ENCODE measurements at regions not wholly inside any gene's neighbourhood (a gene's known extent, or its start where the extent isn't known, plus 50 kb on each side); places are given as distances from the start of the nearest gene placed in this dataset.

DNA sequence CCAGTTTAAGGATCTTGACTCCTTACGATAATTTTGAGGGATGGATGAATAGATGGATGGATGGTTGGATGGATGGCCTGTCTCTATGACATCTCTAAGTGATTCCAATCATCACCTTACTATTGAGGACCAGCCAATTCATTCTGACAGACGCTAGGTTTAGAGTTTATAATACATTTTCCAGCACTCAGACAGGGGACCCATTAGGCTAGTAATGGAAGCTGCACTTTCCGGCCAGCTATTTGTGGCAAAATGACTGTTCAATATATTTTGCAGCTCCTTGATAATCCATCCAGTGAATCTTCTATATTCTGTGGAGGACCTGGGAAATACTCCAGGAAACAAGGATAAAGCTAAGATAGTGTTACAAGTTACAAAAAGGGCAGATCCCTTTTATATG lies 262.9 kb downstream of the TDRD15 start:
- CTCF ChIA-PET: no interaction called here
- TF ChIP-seq POLR2AphosphoS5 (IDR thresholded peaks at IDR 0.05; ENCODE audit: low read depth, low read length): no peak
- H3K9me3 ChIP-seq (ENCODE audit: control insufficient read depth, insufficient read depth, low read depth, low read length): no peaks in the 10 kb centered on the region
- H3K4me1 ChIP-seq (ENCODE audit: control insufficient read depth, insufficient read depth, low read length): no peaks in the 10 kb centered on the region
- no TSS peak for BruUV-seq (replicated peaks)
- no peaks in the 10 kb centered on the region for H3K27me3 ChIP-seq (ENCODE audit: control insufficient read depth, insufficient read depth, low read length)
- POLR2A ChIA-PET: no interaction called here
- ATAC-seq: no peak
- in situ Hi-C loops (cut with HindIII; ENCODE audit: low pct_unique_long_range_greater_than_20kb, low sequenced_read_pairs): no loop called here
- intact Hi-C loops (cut with micrococcal nuclease; ENCODE audit: unreplicated experiment): no loop called here
- no peak overlapping the region for H3K4me3 ChIP-seq (ENCODE audit: low read depth in 2 of 2, low read length in 2 of 2)
- H3K36me3 ChIP-seq (ENCODE audit: control insufficient read depth, insufficient read depth, low read length): no peaks in the 10 kb centered on the region
- DNase-seq (ENCODE audit: low read depth, low spot score): no peak
- no peak overlapping the region for H3K27ac ChIP-seq (ENCODE audit: low read length)

DNA sequence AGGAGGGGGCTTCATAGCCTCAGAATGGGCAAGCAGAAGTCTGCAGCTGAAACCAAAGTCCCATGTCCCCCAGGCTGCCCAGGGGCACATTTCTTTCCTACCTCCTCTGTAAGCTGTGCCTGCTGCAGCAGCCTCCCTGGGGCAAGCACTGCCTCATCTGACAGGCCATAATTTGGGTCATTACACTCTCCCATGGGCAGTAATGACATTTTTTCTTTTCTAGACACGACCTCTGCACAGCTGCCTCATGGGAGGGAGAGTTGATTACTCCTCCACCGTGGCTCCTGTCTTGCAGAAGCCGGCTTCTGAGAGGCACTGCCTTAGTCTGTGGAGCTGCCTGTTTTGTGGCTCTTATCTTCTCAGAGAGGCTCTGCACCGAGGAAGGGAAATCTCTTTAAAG lies 268.9 kb downstream of the TDRD15 start:
- intact Hi-C loops (cut with micrococcal nuclease; ENCODE audit: unreplicated experiment): no loop called here
- Histone ChIP-seq H3K4me3 (ENCODE audit: low read depth in 2 of 2, low read length in 2 of 2) (no peak overlapping the region), H3K9me3 (ENCODE audit: control insufficient read depth, insufficient read depth, low read depth, low read length) (no peaks in the 10 kb centered on the region), H3K36me3 (ENCODE audit: control insufficient read depth, insufficient read depth, low read length) (no peaks in the 10 kb centered on the region), H3K27me3 (ENCODE audit: control insufficient read depth, insufficient read depth, low read length) (no peaks in the 10 kb centered on the region), H3K27ac (ENCODE audit: low read length) (no peak overlapping the region), H3K4me1 (ENCODE audit: control insufficient read depth, insufficient read depth, low read length) (no peaks in the 10 kb centered on the region)
- in situ Hi-C loops (cut with HindIII; ENCODE audit: low pct_unique_long_range_greater_than_20kb, low sequenced_read_pairs): no loop called here
- DNase-seq (ENCODE audit: low read depth, low spot score) (no peak), ATAC-seq (no peak)
- ChIA-PET CTCF (no interaction called here), POLR2A (no interaction called here)
- no TSS peak for BruUV-seq (replicated peaks)
- TF ChIP-seq, protein P1, sequence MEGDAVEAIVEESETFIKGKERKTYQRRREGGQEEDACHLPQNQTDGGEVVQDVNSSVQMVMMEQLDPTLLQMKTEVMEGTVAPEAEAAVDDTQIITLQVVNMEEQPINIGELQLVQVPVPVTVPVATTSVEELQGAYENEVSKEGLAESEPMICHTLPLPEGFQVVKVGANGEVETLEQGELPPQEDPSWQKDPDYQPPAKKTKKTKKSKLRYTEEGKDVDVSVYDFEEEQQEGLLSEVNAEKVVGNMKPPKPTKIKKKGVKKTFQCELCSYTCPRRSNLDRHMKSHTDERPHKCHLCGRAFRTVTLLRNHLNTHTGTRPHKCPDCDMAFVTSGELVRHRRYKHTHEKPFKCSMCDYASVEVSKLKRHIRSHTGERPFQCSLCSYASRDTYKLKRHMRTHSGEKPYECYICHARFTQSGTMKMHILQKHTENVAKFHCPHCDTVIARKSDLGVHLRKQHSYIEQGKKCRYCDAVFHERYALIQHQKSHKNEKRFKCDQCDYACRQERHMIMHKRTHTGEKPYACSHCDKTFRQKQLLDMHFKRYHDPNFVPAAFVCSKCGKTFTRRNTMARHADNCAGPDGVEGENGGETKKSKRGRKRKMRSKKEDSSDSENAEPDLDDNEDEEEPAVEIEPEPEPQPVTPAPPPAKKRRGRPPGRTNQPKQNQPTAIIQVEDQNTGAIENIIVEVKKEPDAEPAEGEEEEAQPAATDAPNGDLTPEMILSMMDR (IDR thresholded peaks at IDR 0.05): no peak
- TF ChIP-seq TCF7L2 (IDR thresholded peaks at IDR 0.05; ENCODE audit: low read depth, low read length) (no peak), SIN3A (IDR thresholded peaks at IDR 0.05; ENCODE audit: borderline replicate concordance, insufficient read depth, low read depth, low read length) (no peak), POLR2AphosphoS5 (IDR thresholded peaks at IDR 0.05; ENCODE audit: low read depth, low read length) (no peak)
- TF ChIP-seq, protein P2, sequence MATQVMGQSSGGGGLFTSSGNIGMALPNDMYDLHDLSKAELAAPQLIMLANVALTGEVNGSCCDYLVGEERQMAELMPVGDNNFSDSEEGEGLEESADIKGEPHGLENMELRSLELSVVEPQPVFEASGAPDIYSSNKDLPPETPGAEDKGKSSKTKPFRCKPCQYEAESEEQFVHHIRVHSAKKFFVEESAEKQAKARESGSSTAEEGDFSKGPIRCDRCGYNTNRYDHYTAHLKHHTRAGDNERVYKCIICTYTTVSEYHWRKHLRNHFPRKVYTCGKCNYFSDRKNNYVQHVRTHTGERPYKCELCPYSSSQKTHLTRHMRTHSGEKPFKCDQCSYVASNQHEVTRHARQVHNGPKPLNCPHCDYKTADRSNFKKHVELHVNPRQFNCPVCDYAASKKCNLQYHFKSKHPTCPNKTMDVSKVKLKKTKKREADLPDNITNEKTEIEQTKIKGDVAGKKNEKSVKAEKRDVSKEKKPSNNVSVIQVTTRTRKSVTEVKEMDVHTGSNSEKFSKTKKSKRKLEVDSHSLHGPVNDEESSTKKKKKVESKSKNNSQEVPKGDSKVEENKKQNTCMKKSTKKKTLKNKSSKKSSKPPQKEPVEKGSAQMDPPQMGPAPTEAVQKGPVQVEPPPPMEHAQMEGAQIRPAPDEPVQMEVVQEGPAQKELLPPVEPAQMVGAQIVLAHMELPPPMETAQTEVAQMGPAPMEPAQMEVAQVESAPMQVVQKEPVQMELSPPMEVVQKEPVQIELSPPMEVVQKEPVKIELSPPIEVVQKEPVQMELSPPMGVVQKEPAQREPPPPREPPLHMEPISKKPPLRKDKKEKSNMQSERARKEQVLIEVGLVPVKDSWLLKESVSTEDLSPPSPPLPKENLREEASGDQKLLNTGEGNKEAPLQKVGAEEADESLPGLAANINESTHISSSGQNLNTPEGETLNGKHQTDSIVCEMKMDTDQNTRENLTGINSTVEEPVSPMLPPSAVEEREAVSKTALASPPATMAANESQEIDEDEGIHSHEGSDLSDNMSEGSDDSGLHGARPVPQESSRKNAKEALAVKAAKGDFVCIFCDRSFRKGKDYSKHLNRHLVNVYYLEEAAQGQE (IDR thresholded peaks at IDR 0.05; ENCODE audit: insufficient read depth in 1 of 2, low read depth in 2 of 2, low read length in 1 of 2): no peak

DNA sequence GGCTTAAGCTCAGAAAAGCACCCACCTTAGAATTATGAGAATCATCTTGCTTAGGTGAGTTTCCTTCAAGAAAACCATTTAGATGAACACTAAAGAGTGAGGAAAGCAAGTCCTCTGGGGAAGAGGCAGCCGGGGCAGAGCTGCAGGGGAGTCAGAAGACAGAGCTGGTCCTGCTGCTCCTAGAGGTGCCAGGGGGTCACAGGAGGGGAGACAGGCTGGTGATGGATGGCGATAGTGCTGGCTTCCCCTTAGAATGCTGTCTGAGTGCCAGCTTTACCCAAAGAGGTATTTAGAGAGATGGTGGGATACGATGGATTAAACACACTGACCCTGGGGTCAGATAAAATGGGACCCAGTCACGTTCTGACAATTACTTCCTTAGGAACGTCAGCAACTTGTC lies 269.4 kb downstream of the TDRD15 start:
- BruUV-seq (replicated peaks): no TSS peak
- ATAC-seq (no peak), DNase-seq (ENCODE audit: low read depth, low spot score) (no peak)
- intact Hi-C loops (cut with micrococcal nuclease; ENCODE audit: unreplicated experiment) (no loop called here), in situ Hi-C loops (cut with HindIII; ENCODE audit: low pct_unique_long_range_greater_than_20kb, low sequenced_read_pairs) (no loop called here)
- Histone ChIP-seq H3K27ac (ENCODE audit: low read length) (no peak overlapping the region), H3K36me3 (ENCODE audit: control insufficient read depth, insufficient read depth, low read length) (no peaks in the 10 kb centered on the region), H3K4me1 (ENCODE audit: control insufficient read depth, insufficient read depth, low read length) (no peaks in the 10 kb centered on the region), H3K4me3 (ENCODE audit: low read depth in 2 of 2, low read length in 2 of 2) (no peak overlapping the region), H3K9me3 (ENCODE audit: control insufficient read depth, insufficient read depth, low read depth, low read length) (no peaks in the 10 kb centered on the region), H3K27me3 (ENCODE audit: control insufficient read depth, insufficient read depth, low read length) (no peaks in the 10 kb centered on the region)
- TF ChIP-seq SIN3A (IDR thresholded peaks at IDR 0.05; ENCODE audit: borderline replicate concordance, insufficient read depth, low read depth, low read length): no peak
- TF ChIP-seq TCF7L2 (IDR thresholded peaks at IDR 0.05; ENCODE audit: low read depth, low read length): no peak
- no peak for TF ChIP-seq POLR2AphosphoS5 (IDR thresholded peaks at IDR 0.05; ENCODE audit: low read depth, low read length)
- TF ChIP-seq, protein P2 (IDR thresholded peaks at IDR 0.05; ENCODE audit: insufficient read depth in 1 of 2, low read depth in 2 of 2, low read length in 1 of 2): no peak
- TF ChIP-seq, protein P1 (IDR thresholded peaks at IDR 0.05): no peak
- POLR2A ChIA-PET: no interaction called here
- CTCF ChIA-PET: no interaction called here

All from Panc1 (cell line).